ENCODE measurements at regions not wholly inside any gene's neighbourhood (a gene's known extent, or its start where the extent isn't known, plus 50 kb on each side); places are given as distances from the start of the nearest gene placed in this dataset.

- TF ChIP-seq, protein P1, sequence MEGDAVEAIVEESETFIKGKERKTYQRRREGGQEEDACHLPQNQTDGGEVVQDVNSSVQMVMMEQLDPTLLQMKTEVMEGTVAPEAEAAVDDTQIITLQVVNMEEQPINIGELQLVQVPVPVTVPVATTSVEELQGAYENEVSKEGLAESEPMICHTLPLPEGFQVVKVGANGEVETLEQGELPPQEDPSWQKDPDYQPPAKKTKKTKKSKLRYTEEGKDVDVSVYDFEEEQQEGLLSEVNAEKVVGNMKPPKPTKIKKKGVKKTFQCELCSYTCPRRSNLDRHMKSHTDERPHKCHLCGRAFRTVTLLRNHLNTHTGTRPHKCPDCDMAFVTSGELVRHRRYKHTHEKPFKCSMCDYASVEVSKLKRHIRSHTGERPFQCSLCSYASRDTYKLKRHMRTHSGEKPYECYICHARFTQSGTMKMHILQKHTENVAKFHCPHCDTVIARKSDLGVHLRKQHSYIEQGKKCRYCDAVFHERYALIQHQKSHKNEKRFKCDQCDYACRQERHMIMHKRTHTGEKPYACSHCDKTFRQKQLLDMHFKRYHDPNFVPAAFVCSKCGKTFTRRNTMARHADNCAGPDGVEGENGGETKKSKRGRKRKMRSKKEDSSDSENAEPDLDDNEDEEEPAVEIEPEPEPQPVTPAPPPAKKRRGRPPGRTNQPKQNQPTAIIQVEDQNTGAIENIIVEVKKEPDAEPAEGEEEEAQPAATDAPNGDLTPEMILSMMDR (conservative IDR thresholded peaks at IDR 0.05 in 1 of 2, IDR thresholded peaks at IDR 0.05 in 1 of 2; ENCODE audit: extremely low read depth in 1 of 2, insufficient read depth in 1 of 2, low read depth in 1 of 2, low read length in 2 of 2) = no peak
- no peak for TF ChIP-seq EZH2 (IDR thresholded peaks at IDR 0.05; ENCODE audit: borderline replicate concordance, low read length)
These were observed 80.3 kb upstream of the FAM9B start for GRCh38 chrX:9114245-9114644.

Data from mammary epithelial cell (primary cell).